PC-3 (cell line): ENCODE measurements at regions not wholly inside any gene's neighbourhood (a gene's known extent, or its start where the extent isn't known, plus 50 kb on each side); places are given as distances from the start of the nearest gene placed in this dataset.

Experiments used
- EZH2 ChIP-seq: fragments of 300-600 bp; sonication (generic); IDR thresholded peaks from one replicate; pipeline ENCODE4 v1.6.1; 2017; ENCODE audit warnings: antibody characterized with exemption, mild to moderate bottlenecking, low read length; ENCODE audit not compliant: unreplicated experiment
- EZH2phosphoT487 ChIP-seq: fragments of 300-600 bp; sonication (generic); IDR thresholded peaks from 2 replicates; pipeline ENCODE4 v1.6.1; 2018; ENCODE audit warnings: mild to moderate bottlenecking, antibody characterized with exemption, low read length, borderline replicate concordance
- TF ChIP-seq, protein P1 (sequence below): fragments of 300-600 bp; sonication (generic); conservative IDR thresholded peaks from 2 replicates; pipeline ENCODE4 v1.5.1; 2017; ENCODE audit warnings: antibody characterized with exemption, low read depth, mild to moderate bottlenecking, low read length

DNA sequence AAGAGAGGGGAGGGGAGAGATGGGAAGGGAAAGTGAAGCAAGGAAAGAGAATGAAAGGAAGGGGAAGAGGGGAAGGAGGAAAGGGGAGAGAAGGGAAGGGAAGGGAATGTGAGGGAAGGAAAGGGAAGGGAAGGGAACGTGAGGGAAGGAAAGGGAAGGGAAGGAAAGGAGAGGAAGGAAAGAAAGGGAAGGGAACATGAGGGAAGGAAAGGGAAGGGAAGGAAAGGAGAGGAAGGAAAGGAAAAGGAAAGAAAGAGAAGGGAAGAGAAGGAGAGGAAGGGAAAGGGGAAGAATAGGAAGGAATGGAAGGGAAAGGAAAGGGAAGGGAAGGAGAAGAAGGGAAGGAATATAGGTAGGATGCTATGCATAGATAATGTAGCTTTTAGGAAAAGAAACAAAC lies 139.7 kb upstream of the PTER start:
- TF ChIP-seq, protein P1, sequence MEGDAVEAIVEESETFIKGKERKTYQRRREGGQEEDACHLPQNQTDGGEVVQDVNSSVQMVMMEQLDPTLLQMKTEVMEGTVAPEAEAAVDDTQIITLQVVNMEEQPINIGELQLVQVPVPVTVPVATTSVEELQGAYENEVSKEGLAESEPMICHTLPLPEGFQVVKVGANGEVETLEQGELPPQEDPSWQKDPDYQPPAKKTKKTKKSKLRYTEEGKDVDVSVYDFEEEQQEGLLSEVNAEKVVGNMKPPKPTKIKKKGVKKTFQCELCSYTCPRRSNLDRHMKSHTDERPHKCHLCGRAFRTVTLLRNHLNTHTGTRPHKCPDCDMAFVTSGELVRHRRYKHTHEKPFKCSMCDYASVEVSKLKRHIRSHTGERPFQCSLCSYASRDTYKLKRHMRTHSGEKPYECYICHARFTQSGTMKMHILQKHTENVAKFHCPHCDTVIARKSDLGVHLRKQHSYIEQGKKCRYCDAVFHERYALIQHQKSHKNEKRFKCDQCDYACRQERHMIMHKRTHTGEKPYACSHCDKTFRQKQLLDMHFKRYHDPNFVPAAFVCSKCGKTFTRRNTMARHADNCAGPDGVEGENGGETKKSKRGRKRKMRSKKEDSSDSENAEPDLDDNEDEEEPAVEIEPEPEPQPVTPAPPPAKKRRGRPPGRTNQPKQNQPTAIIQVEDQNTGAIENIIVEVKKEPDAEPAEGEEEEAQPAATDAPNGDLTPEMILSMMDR = no peak
- no peak for TF ChIP-seq EZH2
- TF ChIP-seq EZH2phosphoT487 = no peak
